Fibroblast of the aortic adventitia (primary cell): ENCODE measurements at regions not wholly inside any gene's neighbourhood (a gene's known extent, or its start where the extent isn't known, plus 50 kb on each side); places are given as distances from the start of the nearest gene placed in this dataset.

ENCODE experiments used
- DNase-seq: peaks from one replicate; pipeline ENCODE4 v3.0.0-alpha.2; 2010; ENCODE audit warnings: low read depth
- H3K4me3 ChIP-seq: 2 replicates; pipeline ENCODE4 v1.5.1; 2011; ENCODE audit warnings: low read depth, mild to moderate bottlenecking, control low read depth, low read length, moderate library complexity
- TF ChIP-seq, protein P1 (sequence below): IDR thresholded peaks from 2 replicates; pipeline ENCODE4 v1.5.1; 2011; ENCODE audit warnings: mild to moderate bottlenecking, low read length, control low read depth, inconsistent platforms; ENCODE audit not compliant: insufficient read depth

DNA sequence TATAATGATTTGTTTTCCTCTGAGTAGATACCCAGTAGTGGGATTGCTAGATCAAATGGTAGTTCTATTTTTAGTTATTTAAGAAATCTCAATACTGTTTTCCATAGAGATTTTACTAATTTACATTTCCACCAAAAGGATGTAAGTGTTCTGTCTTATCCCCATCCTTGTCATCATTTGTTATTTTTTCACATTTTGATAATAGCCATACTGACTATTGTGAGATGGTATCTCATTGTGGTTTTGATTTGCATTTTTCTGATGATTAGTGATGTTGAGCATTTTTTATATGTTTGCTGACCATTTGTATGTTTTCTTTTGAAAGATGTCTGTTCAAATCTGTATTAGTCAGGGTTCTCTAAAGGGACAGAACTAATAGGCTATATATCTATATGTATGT is 160.0 kb upstream of the TMEM229A start:
- no peak for DNase-seq
- TF ChIP-seq, protein P1, sequence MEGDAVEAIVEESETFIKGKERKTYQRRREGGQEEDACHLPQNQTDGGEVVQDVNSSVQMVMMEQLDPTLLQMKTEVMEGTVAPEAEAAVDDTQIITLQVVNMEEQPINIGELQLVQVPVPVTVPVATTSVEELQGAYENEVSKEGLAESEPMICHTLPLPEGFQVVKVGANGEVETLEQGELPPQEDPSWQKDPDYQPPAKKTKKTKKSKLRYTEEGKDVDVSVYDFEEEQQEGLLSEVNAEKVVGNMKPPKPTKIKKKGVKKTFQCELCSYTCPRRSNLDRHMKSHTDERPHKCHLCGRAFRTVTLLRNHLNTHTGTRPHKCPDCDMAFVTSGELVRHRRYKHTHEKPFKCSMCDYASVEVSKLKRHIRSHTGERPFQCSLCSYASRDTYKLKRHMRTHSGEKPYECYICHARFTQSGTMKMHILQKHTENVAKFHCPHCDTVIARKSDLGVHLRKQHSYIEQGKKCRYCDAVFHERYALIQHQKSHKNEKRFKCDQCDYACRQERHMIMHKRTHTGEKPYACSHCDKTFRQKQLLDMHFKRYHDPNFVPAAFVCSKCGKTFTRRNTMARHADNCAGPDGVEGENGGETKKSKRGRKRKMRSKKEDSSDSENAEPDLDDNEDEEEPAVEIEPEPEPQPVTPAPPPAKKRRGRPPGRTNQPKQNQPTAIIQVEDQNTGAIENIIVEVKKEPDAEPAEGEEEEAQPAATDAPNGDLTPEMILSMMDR: no peak
- H3K4me3 ChIP-seq: no peak overlapping the region

- no peak overlapping the region for H3K4me3 ChIP-seq
- DNase-seq: no peak
- TF ChIP-seq, protein P1: no peak
Observed at GRCh38 chr7:124191713-124192112, 158.8 kb upstream of the TMEM229A start.

DNA sequence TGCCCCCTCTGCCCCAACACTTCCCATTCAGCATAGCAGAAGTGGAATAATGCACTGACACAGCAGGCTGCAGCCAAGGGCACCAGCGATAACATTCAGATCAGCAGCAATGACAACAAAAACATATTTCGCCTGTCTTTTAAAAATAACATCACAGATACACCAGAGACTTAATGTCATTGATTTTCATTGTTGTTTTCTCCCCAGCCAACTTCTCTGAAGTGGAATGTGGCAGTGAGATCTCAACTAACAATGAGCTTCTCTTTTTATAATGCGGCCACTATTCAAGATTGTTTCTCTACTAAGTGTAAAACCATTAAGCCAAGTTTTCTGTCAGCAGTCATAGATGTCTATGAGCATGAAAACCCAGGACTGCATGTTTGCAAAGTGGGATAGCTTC is 158.2 kb upstream of the TMEM229A start:
- TF ChIP-seq, protein P1: no peak
- H3K4me3 ChIP-seq: no peak overlapping the region
- no peak for DNase-seq

DNA sequence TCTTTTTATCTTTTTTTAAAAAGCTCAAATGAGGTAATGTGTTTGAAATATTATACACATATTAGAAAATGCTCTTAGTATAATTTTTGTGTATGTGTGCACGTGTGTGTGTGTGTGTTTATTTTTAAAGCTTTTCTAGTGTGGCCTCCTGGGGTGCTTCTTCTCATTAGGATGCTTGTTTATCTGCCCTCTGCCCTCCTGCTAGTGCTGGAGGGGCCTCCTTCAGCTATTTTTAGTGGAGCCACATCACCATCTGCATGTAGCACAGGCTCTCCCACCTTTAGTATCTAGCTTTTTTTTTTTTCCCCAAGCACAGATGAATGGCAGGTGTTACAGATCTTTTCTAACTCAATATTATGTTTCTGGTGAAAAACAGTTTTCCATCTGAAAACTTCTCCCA is 155.7 kb upstream of the TMEM229A start:
- TF ChIP-seq, protein P1: no peak
- no peak overlapping the region for H3K4me3 ChIP-seq

GRCh38 chr7:124187962-124188361 is 155.1 kb upstream of the TMEM229A start:
- TF ChIP-seq, protein P1: no peak
- DNase-seq: no peak
- H3K4me3 ChIP-seq: no peak overlapping the region

More for the DNA sequence above, 155.7 kb upstream of the TMEM229A start:
- no peak for DNase-seq

DNA sequence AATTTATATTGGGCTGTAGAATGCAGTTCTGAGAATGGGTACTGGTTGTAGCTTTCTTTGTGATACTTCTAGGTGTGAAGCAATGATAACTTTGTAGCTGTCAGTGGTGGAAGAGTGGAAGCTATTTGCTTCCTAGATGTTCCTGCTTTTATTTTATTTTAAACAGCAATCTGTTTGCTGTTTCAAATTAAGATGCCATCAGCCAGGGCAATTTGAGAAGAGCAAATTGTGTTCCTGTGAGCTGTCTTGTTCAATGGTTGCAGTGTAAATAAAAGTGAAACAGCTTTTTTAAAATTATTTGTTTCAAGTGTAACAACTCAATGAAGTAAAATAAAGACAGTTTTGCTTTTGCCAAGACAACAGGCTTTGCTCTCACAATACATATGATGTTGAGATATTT is 150.8 kb upstream of the TMEM229A start:
- TF ChIP-seq, protein P1: no peak
- DNase-seq: no peak
- H3K4me3 ChIP-seq: no peak overlapping the region

DNA sequence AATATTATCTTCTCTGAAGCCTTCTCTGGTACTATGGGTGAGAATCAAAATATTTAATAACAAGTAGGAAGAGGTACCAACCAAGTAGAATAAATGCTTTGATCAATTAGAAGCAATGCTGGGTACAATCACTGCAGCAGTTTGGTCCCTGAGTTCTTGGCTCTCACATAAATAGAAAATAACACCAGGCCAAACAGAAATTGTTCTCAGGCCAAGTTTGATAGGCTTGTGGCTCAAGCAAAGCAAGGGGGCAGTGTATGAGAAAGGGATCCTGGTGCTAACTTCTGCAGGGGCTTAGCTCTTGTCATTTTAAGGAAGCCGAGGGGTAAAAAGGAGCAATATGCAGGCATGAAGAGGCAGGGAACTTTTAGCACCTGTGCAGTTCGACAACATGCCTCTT is 146.8 kb upstream of the TMEM229A start:
- no peak for DNase-seq
- H3K4me3 ChIP-seq: no peak overlapping the region
- TF ChIP-seq, protein P1: no peak
